ENCODE measurements at regions not wholly inside any gene's neighbourhood (a gene's known extent, or its start where the extent isn't known, plus 50 kb on each side); places are given as distances from the start of the nearest gene placed in this dataset.
"Not testable (repeated sequence)": the region's sequence is repeated elsewhere in the genome, so short reads cannot be mapped to it uniquely, and the experiment has no call there.

DNA sequence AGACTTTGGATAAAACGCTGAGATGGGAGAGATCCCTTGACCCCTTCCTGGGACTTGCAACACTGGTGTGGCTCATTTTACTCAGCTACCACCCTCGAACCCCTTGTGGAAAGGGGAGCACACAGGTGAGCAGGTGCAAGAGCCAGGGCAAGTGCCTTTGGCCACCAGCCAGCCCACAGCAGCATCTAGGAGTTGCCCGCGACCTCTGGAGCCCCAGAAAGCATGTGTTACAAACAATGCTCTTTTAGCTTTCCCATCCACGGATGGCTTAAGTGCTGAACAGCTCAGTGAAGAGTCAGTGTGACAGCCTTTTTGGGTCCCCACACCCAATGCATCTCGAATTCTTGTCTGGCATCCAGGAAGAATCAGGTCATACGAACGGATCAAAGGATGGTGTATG is 197.8 kb downstream of the MEMO1 start:
- no peaks in the 10 kb centered on the region for H3K27me3 ChIP-seq (replicated peaks in 2 of 5; ENCODE audit: control insufficient read depth in 4 of 5, insufficient read depth in 5 of 5, low read length in 4 of 5)
- no peaks in the 10 kb centered on the region for H3K36me3 ChIP-seq (ENCODE audit: control insufficient read depth in 4 of 4, insufficient read depth in 4 of 4, low read length in 3 of 4)
- WGBS (ENCODE audit: insufficient coverage) = 97% methylated on average over 6 of the region's 8 CpGs
- H3K9me3 ChIP-seq (ENCODE audit: control extremely low read depth in 1 of 5, control insufficient read depth in 4 of 5, insufficient read depth in 2 of 5, low read depth in 1 of 5, low read length in 4 of 5) = peaks cover 0 to 1% (median 0%) of the 10 kb centered on the region in 5 experiments
- H3K4me1 ChIP-seq (ENCODE audit: control extremely low read depth in 1 of 4, control insufficient read depth in 4 of 4, insufficient read depth in 4 of 4, low read length in 3 of 4) = peaks cover 3 to 12% (median 10%) of the 10 kb centered on the region in 4 experiments
- no peak overlapping the region for H3K4me3 ChIP-seq (ENCODE audit: control insufficient read depth in 1 of 7, extremely low read depth in 1 of 7, insufficient read depth in 4 of 7, low read depth in 2 of 7, low read length in 6 of 7)
- ChIA-PET POLR2A (no interaction called here), CTCF (no interaction called here)
- no peak overlapping the region for H3K27ac ChIP-seq (ENCODE audit: insufficient read depth in 1 of 2, low read depth in 1 of 2, low read length in 2 of 2, poor library complexity in 1 of 2, severe bottlenecking in 2 of 2)
- no peak for DNase-seq

DNA sequence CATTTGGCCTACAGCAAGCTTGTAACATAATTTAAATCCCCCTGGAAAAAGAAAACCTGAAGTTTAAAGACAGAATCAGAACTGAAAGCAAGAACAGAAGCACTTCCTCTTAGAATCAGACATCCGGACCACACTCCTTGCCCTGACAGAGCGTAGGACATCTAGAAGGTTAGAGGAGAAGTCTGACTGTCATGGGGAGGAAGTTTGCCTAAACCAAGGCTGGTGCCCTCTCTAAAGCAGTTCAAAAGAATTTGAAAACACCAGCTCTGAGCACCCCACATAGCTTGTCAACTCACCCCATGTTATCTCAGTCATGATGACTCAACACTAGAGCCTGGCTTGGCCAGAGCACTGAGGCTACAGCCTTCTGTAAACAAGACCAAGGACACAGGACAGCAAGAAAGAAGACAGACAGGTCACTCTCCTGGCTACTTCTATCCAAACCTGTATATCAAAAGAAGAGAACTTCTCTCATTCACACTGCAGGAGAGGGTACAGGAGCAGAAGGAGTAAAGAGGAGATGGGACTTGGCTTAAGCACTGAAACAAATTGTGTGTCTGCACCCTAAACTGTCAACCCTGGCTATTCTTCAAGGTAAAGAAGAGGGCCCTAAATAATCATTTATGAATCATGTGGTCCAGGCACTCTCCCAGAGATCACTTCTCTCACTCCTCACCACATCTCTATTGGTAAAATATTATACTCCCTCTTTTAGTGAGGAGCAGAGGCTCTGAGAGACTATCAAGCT is 198.6 kb downstream of the MEMO1 start:
- H3K27ac ChIP-seq (ENCODE audit: insufficient read depth in 1 of 2, low read depth in 1 of 2, low read length in 2 of 2, poor library complexity in 1 of 2, severe bottlenecking in 2 of 2) = peak overlapping the region in 1 of 2 experiments; percentile 53
- ChIA-PET CTCF (no interaction called here), POLR2A (no interaction called here)
- H3K9me3 ChIP-seq (ENCODE audit: control extremely low read depth in 1 of 5, control insufficient read depth in 4 of 5, insufficient read depth in 2 of 5, low read depth in 1 of 5, low read length in 4 of 5) = no peaks in the 10 kb centered on the region
- H3K36me3 ChIP-seq (ENCODE audit: control insufficient read depth in 4 of 4, insufficient read depth in 4 of 4, low read length in 3 of 4) = no peaks in the 10 kb centered on the region
- no peaks in the 10 kb centered on the region for H3K27me3 ChIP-seq (replicated peaks in 2 of 5; ENCODE audit: control insufficient read depth in 4 of 5, insufficient read depth in 5 of 5, low read length in 4 of 5)
- 8% methylated on average over 2 of the region's 2 CpGs for WGBS (ENCODE audit: insufficient coverage)
- peaks cover 3 to 12% (median 10%) of the 10 kb centered on the region in 4 experiments for H3K4me1 ChIP-seq (ENCODE audit: control extremely low read depth in 1 of 4, control insufficient read depth in 4 of 4, insufficient read depth in 4 of 4, low read length in 3 of 4)
- DNase-seq = peak; percentile 5 to 69 (median 63)
- H3K4me3 ChIP-seq (ENCODE audit: control insufficient read depth in 1 of 7, extremely low read depth in 1 of 7, insufficient read depth in 4 of 7, low read depth in 2 of 7, low read length in 6 of 7) = peak overlapping the region in 1 of 7 experiments; percentile 3

- Histone ChIP-seq H3K36me3 (ENCODE audit: control insufficient read depth in 4 of 4, insufficient read depth in 4 of 4, low read length in 3 of 4) (no peaks in the 10 kb centered on the region), H3K27ac (ENCODE audit: insufficient read depth in 1 of 2, low read depth in 1 of 2, low read length in 2 of 2, poor library complexity in 1 of 2, severe bottlenecking in 2 of 2) (peak overlapping the region in 1 of 2 experiments; percentile 53), H3K4me3 (ENCODE audit: control insufficient read depth in 1 of 7, extremely low read depth in 1 of 7, insufficient read depth in 4 of 7, low read depth in 2 of 7, low read length in 6 of 7) (no peak overlapping the region), H3K4me1 (ENCODE audit: control extremely low read depth in 1 of 4, control insufficient read depth in 4 of 4, insufficient read depth in 4 of 4, low read length in 3 of 4) (peaks cover 3 to 12% (median 10%) of the 10 kb centered on the region in 4 experiments), H3K27me3 (replicated peaks in 2 of 5; ENCODE audit: control insufficient read depth in 4 of 5, insufficient read depth in 5 of 5, low read length in 4 of 5) (no peaks in the 10 kb centered on the region), H3K9me3 (ENCODE audit: control extremely low read depth in 1 of 5, control insufficient read depth in 4 of 5, insufficient read depth in 2 of 5, low read depth in 1 of 5, low read length in 4 of 5) (no peaks in the 10 kb centered on the region)
- 83% methylated on average over 1 of the region's 3 CpGs for WGBS (ENCODE audit: insufficient coverage)
- CTCF ChIA-PET = no interaction called here
- POLR2A ChIA-PET = no interaction called here
- no peak for DNase-seq
Observed at GRCh38 chr2:31811482-31811881, 199.3 kb downstream of the MEMO1 start.

GRCh38 chr2:31810200-31810917 is 200.4 kb downstream of the MEMO1 start:
- Histone ChIP-seq H3K36me3 (ENCODE audit: control insufficient read depth in 4 of 4, insufficient read depth in 4 of 4, low read length in 3 of 4) (no peaks in the 10 kb centered on the region), H3K4me3 (ENCODE audit: control insufficient read depth in 1 of 7, extremely low read depth in 1 of 7, insufficient read depth in 4 of 7, low read depth in 2 of 7, low read length in 6 of 7) (no peak overlapping the region), H3K27me3 (replicated peaks in 2 of 5; ENCODE audit: control insufficient read depth in 4 of 5, insufficient read depth in 5 of 5, low read length in 4 of 5) (peaks cover 0 to 2% (median 0%) of the 10 kb centered on the region in 5 experiments), H3K27ac (ENCODE audit: insufficient read depth in 1 of 2, low read depth in 1 of 2, low read length in 2 of 2, poor library complexity in 1 of 2, severe bottlenecking in 2 of 2) (no peak overlapping the region), H3K9me3 (ENCODE audit: control extremely low read depth in 1 of 5, control insufficient read depth in 4 of 5, insufficient read depth in 2 of 5, low read depth in 1 of 5, low read length in 4 of 5) (no peaks in the 10 kb centered on the region), H3K4me1 (ENCODE audit: control extremely low read depth in 1 of 4, control insufficient read depth in 4 of 4, insufficient read depth in 4 of 4, low read length in 3 of 4) (peaks cover 3 to 12% (median 10%) of the 10 kb centered on the region in 4 experiments)
- no peak for DNase-seq
- CTCF ChIA-PET = no interaction called here
- 75% methylated on average over 4 of the region's 5 CpGs for WGBS (ENCODE audit: insufficient coverage)
- POLR2A ChIA-PET = no interaction called here

DNA sequence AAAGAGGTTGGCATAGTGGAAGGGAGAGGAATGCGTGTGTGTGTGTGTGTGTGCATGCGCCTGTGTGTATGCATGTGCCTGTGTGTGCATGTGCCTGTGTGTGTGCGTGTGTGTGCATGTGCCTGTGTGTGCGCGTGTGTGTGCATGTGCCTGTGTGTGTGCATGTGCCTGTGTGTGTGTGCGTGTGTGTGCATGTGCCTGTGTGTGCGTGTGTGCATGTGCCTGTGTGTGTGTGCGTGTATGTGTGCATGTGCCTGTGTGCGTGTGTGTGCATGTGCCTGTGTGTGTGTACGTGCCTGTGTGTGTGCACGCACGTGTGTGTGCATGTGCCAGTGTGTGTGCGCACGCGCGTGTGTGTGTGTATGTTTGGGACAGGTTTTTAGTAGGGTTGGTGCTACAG is 205.1 kb downstream of the MEMO1 start:
- H3K36me3 ChIP-seq (ENCODE audit: control insufficient read depth in 4 of 4, insufficient read depth in 4 of 4, low read length in 3 of 4) = no peaks in the 10 kb centered on the region
- 97% methylated on average over 9 of the region's 16 CpGs for WGBS (ENCODE audit: insufficient coverage)
- DNase-seq = no peak
- peaks cover 0 to 2% (median 0%) of the 10 kb centered on the region in 5 experiments for H3K27me3 ChIP-seq (replicated peaks in 2 of 5; ENCODE audit: control insufficient read depth in 4 of 5, insufficient read depth in 5 of 5, low read length in 4 of 5)
- H3K4me3 ChIP-seq (ENCODE audit: control insufficient read depth in 1 of 7, extremely low read depth in 1 of 7, insufficient read depth in 4 of 7, low read depth in 2 of 7, low read length in 6 of 7) = no peak overlapping the region
- H3K4me1 ChIP-seq (ENCODE audit: control extremely low read depth in 1 of 4, control insufficient read depth in 4 of 4, insufficient read depth in 4 of 4, low read length in 3 of 4) = no peaks in the 10 kb centered on the region
- CTCF ChIA-PET = no interaction called here
- POLR2A ChIA-PET = no interaction called here
- no peak overlapping the region for H3K27ac ChIP-seq (ENCODE audit: insufficient read depth in 1 of 2, low read depth in 1 of 2, low read length in 2 of 2, poor library complexity in 1 of 2, severe bottlenecking in 2 of 2)
- peaks cover 0 to 2% (median 0%) of the 10 kb centered on the region in 5 experiments for H3K9me3 ChIP-seq (ENCODE audit: control extremely low read depth in 1 of 5, control insufficient read depth in 4 of 5, insufficient read depth in 2 of 5, low read depth in 1 of 5, low read length in 4 of 5)

DNA sequence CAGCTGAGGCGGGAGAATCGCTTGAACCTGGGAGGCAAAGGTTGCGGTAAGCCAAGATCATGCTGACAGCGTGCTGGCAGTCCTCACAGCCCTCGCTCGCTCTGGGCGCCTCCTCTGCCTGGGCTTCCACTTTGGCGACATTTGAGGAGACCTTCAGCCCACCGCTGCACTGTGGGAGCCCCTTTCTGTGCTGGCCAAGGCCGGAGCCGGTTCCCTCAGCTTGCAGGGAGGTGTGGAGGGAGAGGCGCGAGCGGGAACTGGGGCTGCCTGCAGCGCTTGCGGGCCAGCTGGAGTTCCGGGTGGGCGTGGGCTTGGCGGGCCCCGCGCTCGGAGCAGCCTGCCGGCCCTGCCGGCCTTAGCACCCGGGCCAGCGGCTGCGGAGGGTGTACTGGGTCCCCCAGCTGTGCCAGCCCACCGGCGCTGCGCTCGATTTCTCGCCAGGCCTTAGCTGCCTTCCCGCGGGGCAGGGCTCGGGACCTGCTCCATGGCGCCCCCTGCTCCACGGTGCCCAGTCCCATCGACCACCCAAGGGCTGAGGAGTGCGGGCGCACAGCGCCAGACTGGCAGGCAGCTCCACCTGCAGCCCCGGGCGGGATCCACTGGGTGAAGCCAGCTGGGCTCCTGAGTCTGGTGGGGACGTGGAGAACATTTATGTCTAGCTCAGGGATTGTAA is 207.2 kb downstream of the MEMO1 start:
- H3K36me3 ChIP-seq (ENCODE audit: control insufficient read depth in 4 of 4, insufficient read depth in 4 of 4, low read length in 3 of 4); H3K9me3 ChIP-seq (ENCODE audit: control extremely low read depth in 1 of 5, control insufficient read depth in 4 of 5, insufficient read depth in 2 of 5, low read depth in 1 of 5, low read length in 4 of 5); H3K27ac ChIP-seq (ENCODE audit: insufficient read depth in 1 of 2, low read depth in 1 of 2, low read length in 2 of 2, poor library complexity in 1 of 2, severe bottlenecking in 2 of 2); H3K4me3 ChIP-seq (ENCODE audit: control insufficient read depth in 1 of 7, extremely low read depth in 1 of 7, insufficient read depth in 4 of 7, low read depth in 2 of 7, low read length in 6 of 7); CTCF ChIA-PET; H3K27me3 ChIP-seq (replicated peaks in 2 of 5; ENCODE audit: control insufficient read depth in 4 of 5, insufficient read depth in 5 of 5, low read length in 4 of 5); POLR2A ChIA-PET; H3K4me1 ChIP-seq (ENCODE audit: control extremely low read depth in 1 of 4, control insufficient read depth in 4 of 4, insufficient read depth in 4 of 4, low read length in 3 of 4): not testable (repeated sequence)
- 59% methylated on average over 37 of the region's 44 CpGs for WGBS (ENCODE audit: insufficient coverage)
- peak in 1 of 3 donors; percentile 2 for DNase-seq

DNA sequence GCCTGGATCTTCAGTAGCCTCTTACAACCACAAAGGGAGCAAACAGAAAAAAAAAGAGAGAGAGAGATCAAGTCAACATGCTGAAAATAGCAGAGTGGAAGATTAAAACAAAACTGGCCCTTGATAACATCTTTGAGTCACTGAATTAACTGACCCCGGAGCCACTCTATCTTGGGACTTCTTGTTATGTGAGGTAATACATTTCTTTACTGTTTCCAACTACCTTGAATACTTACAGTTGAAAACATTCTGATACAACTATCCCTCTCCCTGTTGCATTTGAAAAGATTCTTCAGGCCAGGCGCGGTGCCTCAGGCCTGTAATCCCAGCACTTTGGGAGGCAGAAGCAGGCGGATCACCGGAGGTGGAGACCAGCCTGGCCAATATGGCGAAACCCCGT is 208.1 kb downstream of the MEMO1 start:
- POLR2A ChIA-PET = no interaction called here
- 100% methylated on average over 2 of the region's 7 CpGs for WGBS (ENCODE audit: insufficient coverage)
- H3K9me3 ChIP-seq (ENCODE audit: control extremely low read depth in 1 of 5, control insufficient read depth in 4 of 5, insufficient read depth in 2 of 5, low read depth in 1 of 5, low read length in 4 of 5) = peaks cover 0 to 2% (median 0%) of the 10 kb centered on the region in 5 experiments

More for the DNA sequence above, 208.1 kb downstream of the MEMO1 start:
- H3K4me3 ChIP-seq (ENCODE audit: control insufficient read depth in 1 of 7, extremely low read depth in 1 of 7, insufficient read depth in 4 of 7, low read depth in 2 of 7, low read length in 6 of 7) = no peak overlapping the region
- DNase-seq = no peak
- peaks cover 0 to 2% (median 0%) of the 10 kb centered on the region in 5 experiments for H3K27me3 ChIP-seq (replicated peaks in 2 of 5; ENCODE audit: control insufficient read depth in 4 of 5, insufficient read depth in 5 of 5, low read length in 4 of 5)
- CTCF ChIA-PET = no interaction called here
- H3K27ac ChIP-seq (ENCODE audit: insufficient read depth in 1 of 2, low read depth in 1 of 2, low read length in 2 of 2, poor library complexity in 1 of 2, severe bottlenecking in 2 of 2) = no peak overlapping the region
- H3K36me3 ChIP-seq (ENCODE audit: control insufficient read depth in 4 of 4, insufficient read depth in 4 of 4, low read length in 3 of 4) = no peaks in the 10 kb centered on the region
- H3K4me1 ChIP-seq (ENCODE audit: control extremely low read depth in 1 of 4, control insufficient read depth in 4 of 4, insufficient read depth in 4 of 4, low read length in 3 of 4) = no peaks in the 10 kb centered on the region

Data from common myeloid progenitor, CD34-positive (primary cell).